Activated T-cell treated with anti-CD3 and anti-CD28 coated beads, Interleukin-2, amount 50 U/mL, for 24 hours (primary cell): ENCODE measurements at regions not wholly inside any gene's neighbourhood (a gene's known extent, or its start where the extent isn't known, plus 50 kb on each side); places are given as distances from the start of the nearest gene placed in this dataset.

Experiments
- DNase-seq: peaks from one replicate; pipeline ENCODE4 v3.0.0-alpha.2; 2020
- H3K27ac Mint-ChIP-seq: 2 replicates; pipeline ENCODE4 v1.8.0; 2020; ENCODE audit warnings: mild to moderate bottlenecking, mixed read lengths
- H3K27me3 Mint-ChIP-seq: 2 replicates; pipeline ENCODE4 v1.8.0; 2020; ENCODE audit warnings: mixed read lengths
- H3K36me3 Mint-ChIP-seq: 2 replicates; pipeline ENCODE4 v1.8.0; 2020; ENCODE audit warnings: low read depth, mixed read lengths
- H3K4me1 Mint-ChIP-seq: 2 replicates; pipeline ENCODE4 v1.8.0; 2020; ENCODE audit warnings: low read depth, mixed read lengths
- H3K4me3 Mint-ChIP-seq: 2 replicates; pipeline ENCODE4 v1.8.0; 2020; ENCODE audit warnings: mild to moderate bottlenecking, moderate library complexity, mixed read lengths
- H3K9me3 Mint-ChIP-seq: 2 replicates; pipeline ENCODE4 v1.8.0; 2020; ENCODE audit warnings: mixed read lengths

DNA sequence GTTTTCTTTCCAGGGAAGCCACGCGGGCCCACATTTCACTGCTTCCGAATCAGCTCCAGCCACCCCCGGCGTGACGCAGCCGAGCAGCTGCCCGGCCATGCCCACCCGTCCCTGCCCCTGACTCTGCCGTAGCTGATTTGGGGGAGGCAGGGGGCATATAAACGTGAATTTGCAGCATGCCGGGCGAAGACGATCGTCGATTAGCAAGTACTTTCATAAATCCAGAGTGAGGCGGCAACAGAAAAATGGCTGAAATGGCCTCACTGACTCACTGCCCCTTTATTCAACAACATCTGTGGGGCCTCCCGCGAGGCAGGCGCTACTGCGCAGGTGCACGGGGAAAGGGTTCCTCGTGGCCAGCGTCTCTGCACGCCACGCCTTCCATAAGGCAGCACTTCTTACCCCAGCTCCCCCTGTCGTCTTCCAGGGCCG is 118.0 kb downstream of the DLL1 start:
- peaks cover 32% of the 10 kb centered on the region for H3K27me3 Mint-ChIP-seq
- no peaks in the 10 kb centered on the region for H3K36me3 Mint-ChIP-seq
- H3K27ac Mint-ChIP-seq, result no peak overlapping the region
- no peaks in the 10 kb centered on the region for H3K9me3 Mint-ChIP-seq
- H3K4me3 Mint-ChIP-seq, result no peak overlapping the region
- no peak for DNase-seq
- H3K4me1 Mint-ChIP-seq, result peaks cover 3% of the 10 kb centered on the region

DNA sequence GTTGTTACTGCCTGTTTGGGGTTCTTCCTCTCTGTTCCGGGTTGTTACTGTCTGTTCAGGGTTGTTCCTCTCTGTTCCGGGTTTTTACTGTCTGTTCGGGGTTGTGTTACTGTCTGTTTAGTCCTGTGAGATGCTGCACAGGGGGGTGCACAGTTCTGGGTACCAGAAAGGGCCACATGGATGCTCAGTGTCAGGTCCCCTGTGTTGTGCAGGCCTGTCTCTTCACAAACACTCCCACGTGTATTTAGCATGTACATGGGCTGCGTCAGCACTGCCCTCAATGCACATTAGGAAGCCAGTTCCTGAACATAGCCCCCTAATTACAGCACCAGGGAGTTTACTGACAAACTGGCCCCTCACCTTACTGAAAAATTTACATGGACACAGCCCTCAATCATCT is 118.5 kb downstream of the DLL1 start:
- Mint-ChIP-seq H3K27ac (no peak overlapping the region), H3K9me3 (no peaks in the 10 kb centered on the region), H3K27me3 (peaks cover 32% of the 10 kb centered on the region), H3K4me1 (peaks cover 3% of the 10 kb centered on the region), H3K36me3 (no peaks in the 10 kb centered on the region), H3K4me3 (no peak overlapping the region)
- DNase-seq, result no peak

GRCh38 chr6:170167657-170168159 is 123.2 kb downstream of the DLL1 start:
- H3K4me1 Mint-ChIP-seq, result peaks cover 3% of the 10 kb centered on the region
- H3K4me3 Mint-ChIP-seq, result no peak overlapping the region
- no peaks in the 10 kb centered on the region for H3K9me3 Mint-ChIP-seq
- H3K36me3 Mint-ChIP-seq, result no peaks in the 10 kb centered on the region
- DNase-seq, result no peak
- H3K27me3 Mint-ChIP-seq, result peaks cover 24% of the 10 kb centered on the region
- H3K27ac Mint-ChIP-seq, result no peak overlapping the region

DNA sequence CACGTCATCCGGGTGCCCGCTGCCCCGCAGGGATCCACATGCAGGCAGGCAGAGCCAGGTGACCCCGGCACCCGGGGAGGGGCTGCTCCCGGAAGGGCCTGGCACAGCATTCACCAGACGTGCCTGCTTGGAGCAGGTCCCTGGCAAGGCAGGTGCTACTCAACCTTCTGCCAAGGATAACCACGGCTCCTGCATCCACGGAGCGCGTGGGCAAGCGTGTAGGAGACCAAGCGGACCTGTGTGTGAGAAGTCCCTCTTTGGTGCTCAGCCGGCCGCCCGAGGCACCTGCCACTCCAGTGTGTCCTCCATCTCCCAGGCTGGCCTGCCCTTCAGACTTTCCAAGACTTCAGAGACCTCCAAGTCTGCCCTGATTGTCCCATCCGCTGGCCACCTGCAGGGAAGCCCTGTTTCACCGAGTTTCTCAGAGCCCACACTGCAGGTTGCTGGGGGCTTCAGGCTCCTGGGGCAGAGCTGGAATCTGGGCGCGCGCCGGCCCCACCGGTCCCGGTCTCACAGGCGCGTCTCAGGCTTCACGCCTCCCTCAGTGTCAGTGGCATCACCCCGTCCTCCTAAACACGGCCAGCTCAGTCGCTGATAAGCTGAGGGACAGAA is 124.3 kb downstream of the DLL1 start:
- H3K9me3 Mint-ChIP-seq, result no peaks in the 10 kb centered on the region
- peaks cover 17% of the 10 kb centered on the region for H3K27me3 Mint-ChIP-seq
- no peak overlapping the region for H3K4me3 Mint-ChIP-seq
- peaks cover 4% of the 10 kb centered on the region for H3K4me1 Mint-ChIP-seq
- no peaks in the 10 kb centered on the region for H3K36me3 Mint-ChIP-seq
- DNase-seq, result no peak
- H3K27ac Mint-ChIP-seq, result no peak overlapping the region

- Mint-ChIP-seq H3K9me3 (no peaks in the 10 kb centered on the region), H3K4me3 (no peak overlapping the region), H3K36me3 (no peaks in the 10 kb centered on the region), H3K4me1 (peaks cover 4% of the 10 kb centered on the region), H3K27me3 (peaks cover 7% of the 10 kb centered on the region), H3K27ac (no peak overlapping the region)
- no peak for DNase-seq
These were observed 125.3 kb downstream of the DLL1 start for GRCh38 chr6:170165471-170166117.

- DNase-seq, result no peak
- no peaks in the 10 kb centered on the region for H3K9me3 Mint-ChIP-seq
- H3K36me3 Mint-ChIP-seq, result no peaks in the 10 kb centered on the region
- H3K27me3 Mint-ChIP-seq, result peaks cover 4% of the 10 kb centered on the region
- H3K27ac Mint-ChIP-seq, result no peak overlapping the region
- peaks cover 4% of the 10 kb centered on the region for H3K4me1 Mint-ChIP-seq
- no peak overlapping the region for H3K4me3 Mint-ChIP-seq
These were observed 125.8 kb downstream of the DLL1 start for GRCh38 chr6:170165085-170165470.

GRCh38 chr6:170164271-170164900 is 126.5 kb downstream of the DLL1 start:
- H3K4me1 Mint-ChIP-seq, result peaks cover 4% of the 10 kb centered on the region
- H3K4me3 Mint-ChIP-seq, result no peak overlapping the region
- H3K36me3 Mint-ChIP-seq, result no peaks in the 10 kb centered on the region
- no peak overlapping the region for H3K27ac Mint-ChIP-seq
- H3K9me3 Mint-ChIP-seq, result no peaks in the 10 kb centered on the region
- no peak for DNase-seq
- peaks cover 4% of the 10 kb centered on the region for H3K27me3 Mint-ChIP-seq

DNA sequence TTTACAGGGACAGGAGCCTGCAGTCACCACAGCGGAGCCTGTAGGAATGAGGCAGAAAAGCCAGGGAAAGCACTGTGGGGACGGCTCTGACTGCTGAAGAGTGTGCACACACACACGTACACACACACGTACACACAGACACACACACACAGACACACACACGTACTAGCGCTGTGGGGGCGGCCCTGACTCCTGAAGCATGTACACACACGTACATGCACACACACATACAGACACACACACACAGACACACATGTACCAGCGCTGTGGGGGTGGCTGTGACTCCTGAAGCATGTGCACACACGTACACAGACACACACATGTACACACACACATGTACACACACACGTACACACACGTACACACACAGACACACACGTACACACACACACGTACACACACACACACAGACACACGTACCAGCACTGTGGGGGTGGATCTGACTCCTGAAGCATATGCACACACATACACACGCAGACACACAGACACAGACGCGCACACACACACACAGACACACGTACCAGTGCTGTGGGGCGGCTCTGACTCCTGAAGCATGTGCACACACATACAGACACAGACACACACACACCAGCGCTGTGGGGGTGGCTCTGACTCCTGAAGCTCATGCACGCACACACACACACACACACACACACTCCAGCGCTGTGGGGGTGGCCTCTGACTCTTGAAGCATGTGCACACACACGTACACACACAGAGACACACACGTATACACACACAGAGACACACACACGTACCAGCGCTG is 127.3 kb downstream of the DLL1 start:
- Mint-ChIP-seq H3K27me3 (peaks cover 4% of the 10 kb centered on the region), H3K4me3 (no peak overlapping the region), H3K36me3 (no peaks in the 10 kb centered on the region), H3K9me3 (no peaks in the 10 kb centered on the region), H3K4me1 (peaks cover 4% of the 10 kb centered on the region), H3K27ac (no peak overlapping the region)
- no peak for DNase-seq

GRCh38 chr6:170162775-170163404 is 128.0 kb downstream of the DLL1 start:
- no peaks in the 10 kb centered on the region for H3K27me3 Mint-ChIP-seq
- DNase-seq, result no peak
- no peaks in the 10 kb centered on the region for H3K9me3 Mint-ChIP-seq
- no peak overlapping the region for H3K4me3 Mint-ChIP-seq
- peaks cover 4% of the 10 kb centered on the region for H3K4me1 Mint-ChIP-seq
- no peak overlapping the region for H3K27ac Mint-ChIP-seq
- no peaks in the 10 kb centered on the region for H3K36me3 Mint-ChIP-seq

DNA sequence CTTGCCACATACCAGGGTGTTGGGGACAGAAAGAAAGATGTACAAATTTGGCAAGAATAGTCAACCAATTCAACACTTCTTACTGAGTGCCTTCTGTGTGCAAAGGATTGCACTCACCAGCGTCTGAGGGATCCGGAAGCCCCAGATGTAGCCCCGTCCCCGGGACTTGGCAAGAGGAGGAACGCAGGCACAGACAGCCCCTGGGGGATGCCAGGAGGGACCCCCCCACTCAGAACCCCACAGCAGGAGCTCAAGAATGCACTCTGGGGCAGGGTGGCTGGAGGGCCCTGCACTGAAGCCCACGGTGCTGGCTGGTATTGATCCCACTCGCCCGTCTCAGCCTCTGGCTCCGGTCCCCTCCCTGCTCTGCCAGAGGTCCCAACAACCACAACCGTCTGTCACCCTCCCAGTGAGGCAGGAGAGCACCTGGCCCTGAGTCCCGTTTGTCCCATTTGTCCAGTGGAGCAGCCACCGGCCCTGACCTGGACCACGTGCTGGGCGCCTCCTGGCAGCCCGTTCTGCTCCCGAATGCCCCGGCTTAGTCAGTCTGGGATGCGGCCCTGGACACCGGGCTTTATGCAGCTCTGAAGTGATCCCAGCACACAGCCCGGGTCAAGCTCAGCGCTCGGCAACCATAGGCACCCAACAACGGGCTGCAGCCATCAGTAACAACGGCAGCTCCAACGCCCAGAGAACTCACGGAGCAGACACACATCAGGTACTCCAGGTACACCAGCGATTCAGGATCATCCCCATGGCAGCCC is 128.7 kb downstream of the DLL1 start:
- Mint-ChIP-seq H3K4me3 (no peak overlapping the region), H3K36me3 (no peaks in the 10 kb centered on the region), H3K27ac (no peak overlapping the region), H3K9me3 (no peaks in the 10 kb centered on the region), H3K4me1 (peaks cover 4% of the 10 kb centered on the region), H3K27me3 (no peaks in the 10 kb centered on the region)
- no peak for DNase-seq

DNA sequence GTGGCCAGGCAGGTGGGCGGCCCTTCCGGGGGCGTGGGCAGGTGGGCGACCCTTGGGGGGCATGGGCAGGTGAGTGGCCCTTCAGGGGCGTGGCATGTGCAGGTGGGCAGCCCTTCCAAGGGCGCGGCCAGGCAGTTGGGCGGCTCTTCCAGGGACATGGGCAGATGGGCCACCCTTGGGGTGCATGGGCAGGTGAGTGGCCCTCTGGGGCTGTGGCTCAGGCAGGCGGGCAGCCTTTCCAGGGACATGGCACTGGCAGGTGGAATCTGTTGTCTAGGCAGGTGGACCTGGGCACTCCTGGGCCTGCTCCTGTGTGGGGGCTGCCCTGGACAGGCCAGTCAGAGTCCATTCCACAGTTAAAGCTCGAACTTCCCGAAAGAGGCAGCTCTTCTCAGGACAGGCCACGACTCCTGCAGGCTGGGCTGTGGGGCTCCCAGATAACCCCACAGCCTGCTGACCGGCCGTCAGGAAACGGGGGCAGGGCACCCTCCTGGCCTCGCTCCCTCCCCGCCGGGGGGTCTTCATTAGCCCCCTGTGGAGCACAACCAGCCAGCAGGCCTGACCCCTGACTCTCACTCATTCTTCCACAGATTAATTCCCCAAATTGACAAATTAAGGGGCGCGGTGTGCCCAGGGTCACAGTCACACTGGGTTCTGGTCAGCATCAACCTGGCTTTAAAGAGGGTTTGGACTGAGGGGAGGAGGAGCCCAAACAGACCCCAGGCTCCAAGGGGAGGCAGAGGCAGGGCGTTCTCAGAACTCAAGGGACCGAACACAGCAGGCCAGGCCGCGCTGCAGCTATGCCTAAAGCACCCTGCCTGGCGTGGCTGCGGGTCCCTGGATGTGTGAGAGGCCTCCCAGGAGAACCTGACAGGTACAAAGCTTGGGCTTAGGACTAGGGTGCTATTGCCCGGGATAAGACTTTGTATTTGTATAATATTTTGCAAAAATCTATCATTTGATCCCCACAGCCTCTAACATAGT is 130.0 kb downstream of the DLL1 start:
- H3K4me1 Mint-ChIP-seq, result peaks cover 4% of the 10 kb centered on the region
- no peak overlapping the region for H3K4me3 Mint-ChIP-seq
- H3K9me3 Mint-ChIP-seq, result no peaks in the 10 kb centered on the region
- no peaks in the 10 kb centered on the region for H3K36me3 Mint-ChIP-seq
- no peak overlapping the region for H3K27ac Mint-ChIP-seq
- no peak for DNase-seq
- no peaks in the 10 kb centered on the region for H3K27me3 Mint-ChIP-seq

DNA sequence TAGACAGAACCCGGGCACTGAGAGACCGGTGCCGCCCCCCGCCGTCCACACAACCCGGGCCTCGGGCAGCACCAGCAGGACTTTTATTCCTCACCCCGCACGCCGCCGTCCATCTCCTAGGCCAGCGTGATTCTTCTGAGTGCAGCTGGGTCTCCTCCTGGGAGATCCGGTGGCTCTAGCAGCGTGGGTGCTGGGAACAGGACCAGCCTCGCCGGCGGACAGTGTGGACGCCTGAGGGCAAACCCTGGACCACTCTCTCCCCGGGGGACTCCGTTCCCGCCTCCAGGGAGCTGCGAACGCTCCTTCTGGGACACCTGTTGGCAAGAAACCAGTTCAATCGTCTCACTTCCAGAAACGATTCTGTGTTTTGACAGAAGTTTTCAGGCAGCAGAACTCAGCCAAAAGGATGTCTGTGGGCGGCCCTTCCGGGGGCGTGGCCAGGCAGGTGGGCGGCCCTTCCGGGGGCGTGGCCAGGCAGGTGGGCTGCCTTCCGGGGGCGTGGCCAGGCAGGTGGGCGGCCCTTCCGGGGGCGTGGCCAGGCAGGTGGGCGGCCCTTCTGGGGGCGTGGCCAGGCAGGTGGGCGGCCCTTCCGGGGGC is 130.7 kb downstream of the DLL1 start:
- Mint-ChIP-seq H3K4me1 (peaks cover 4% of the 10 kb centered on the region), H3K4me3 (no peak overlapping the region), H3K9me3 (no peaks in the 10 kb centered on the region), H3K27me3 (no peaks in the 10 kb centered on the region), H3K36me3 (no peaks in the 10 kb centered on the region), H3K27ac (no peak overlapping the region)
- DNase-seq, result no peak
